ENCODE measurements at regions not wholly inside any gene's neighbourhood (a gene's known extent, or its start where the extent isn't known, plus 50 kb on each side); places are given as distances from the start of the nearest gene placed in this dataset.

DNA sequence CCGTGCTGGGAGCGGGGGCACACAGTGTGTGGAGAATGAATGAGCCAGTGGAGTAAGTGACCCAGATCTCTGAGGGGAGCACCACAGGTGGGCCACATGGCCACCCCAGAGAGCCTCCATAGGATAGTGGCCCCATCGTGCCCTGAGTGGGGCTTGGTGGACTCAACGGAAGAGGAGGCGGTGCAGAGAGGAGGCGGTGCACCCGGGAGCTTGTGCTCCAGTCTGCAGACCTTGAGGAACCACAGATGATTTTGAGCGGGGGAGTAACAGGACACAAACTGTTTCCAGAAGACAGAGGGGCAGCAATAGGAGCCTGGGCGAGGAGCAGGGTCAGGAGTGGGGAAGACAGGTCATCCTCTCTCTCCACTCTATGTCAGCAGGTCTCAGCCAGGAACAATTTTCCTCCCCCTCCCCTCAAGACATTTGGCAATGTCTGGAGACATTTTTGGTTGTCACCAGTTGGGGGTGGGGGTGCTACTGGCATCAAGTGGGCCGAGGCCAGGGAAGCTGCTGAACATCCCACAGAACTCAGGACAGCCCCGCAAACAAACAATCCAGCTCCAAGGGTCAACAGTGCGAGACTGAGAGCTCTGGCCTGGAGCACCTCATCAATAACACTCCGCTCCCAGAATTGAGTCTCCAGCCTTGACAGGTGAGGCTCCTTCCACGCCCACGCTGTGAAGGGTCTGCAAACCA, 182.2 kb downstream of the USP12 start:
- DNase-seq (ENCODE audit: low spot score) = no peak

DNA sequence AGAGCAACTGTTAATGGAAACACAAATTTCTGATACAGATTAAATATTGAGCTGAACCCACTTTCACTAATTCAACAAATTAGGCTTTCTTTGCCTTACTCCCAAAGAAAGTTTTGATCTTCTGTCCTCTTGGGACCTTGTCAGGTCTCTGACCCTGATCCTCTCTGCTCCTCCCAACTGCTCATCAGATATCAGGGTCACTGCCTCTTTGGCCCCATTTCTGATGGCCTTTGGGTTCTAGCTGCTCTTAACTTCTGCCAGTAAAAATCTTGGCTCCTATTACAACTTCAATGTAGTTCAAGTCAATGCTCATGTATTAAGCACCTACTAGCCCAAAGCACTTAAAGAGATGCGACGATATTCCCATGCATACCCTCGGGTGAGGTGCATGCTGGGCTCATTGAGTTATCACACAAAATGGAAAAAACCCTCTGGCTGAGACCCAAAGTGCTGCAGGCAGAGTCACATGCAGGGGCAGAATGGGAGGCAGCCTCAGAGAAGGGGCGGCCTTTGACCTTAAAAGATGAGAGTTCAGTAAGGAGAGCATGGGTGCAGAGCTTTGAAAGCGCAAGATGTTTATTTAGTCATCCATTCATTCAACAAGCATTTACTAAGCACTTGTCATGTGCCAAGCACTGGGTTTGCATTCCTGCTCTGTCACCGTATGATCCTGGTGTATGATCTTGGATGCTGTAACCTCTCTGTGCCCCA, 183.4 kb downstream of the USP12 start:
- no peak for DNase-seq (ENCODE audit: low spot score)

DNA sequence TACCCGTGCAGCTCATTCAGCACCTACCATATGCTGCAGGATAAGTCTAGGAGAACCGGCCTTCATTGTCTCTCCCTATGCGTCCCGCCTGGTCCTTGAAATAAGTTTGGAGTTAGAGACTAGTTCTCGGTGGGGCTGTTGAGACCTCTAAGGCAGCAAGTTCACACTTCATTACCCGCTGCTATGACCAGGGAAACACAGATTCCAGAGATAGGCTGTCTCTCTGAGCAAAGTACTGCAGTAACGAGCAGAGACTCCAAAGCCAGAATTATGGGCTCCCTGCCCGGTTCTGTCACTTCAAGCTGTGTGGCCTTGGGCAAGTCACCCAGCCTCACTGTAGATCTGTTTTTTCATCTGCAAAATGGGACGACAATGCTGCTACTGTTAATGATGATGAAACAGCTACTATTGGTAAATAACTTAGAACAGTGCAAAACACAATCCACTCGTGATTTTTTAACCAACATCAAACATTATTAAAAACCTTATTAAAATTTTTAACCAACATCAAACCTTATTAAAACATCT, 184.1 kb downstream of the USP12 start:
- no peak for DNase-seq (ENCODE audit: low spot score)

DNA sequence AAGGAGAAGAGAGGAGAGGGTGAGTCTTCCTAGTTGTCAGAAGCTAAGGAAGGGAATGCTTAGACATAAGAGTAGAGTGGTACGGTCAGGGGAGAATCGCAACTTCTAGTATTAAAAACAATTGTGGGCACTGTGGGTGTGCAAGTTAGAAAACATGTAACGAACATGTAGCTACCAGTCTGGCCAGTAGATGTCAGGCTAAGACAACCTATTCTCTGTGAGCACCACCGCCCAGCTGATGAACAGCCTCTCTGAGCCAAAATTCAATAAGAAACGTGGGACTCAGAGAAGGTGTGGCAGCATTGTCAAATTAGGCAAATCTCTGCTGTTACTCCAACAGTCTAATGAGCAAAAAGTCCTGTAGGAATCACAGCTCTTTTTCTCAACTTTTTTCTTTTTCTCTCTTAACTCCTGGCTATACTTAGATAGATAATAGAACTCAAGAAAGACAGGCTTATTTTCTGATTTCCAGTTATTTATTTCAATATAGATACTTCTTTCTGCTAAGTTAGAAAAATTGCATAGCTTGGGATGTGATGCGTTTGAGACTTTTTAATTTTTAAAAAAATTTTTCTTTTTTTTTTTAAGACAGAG, 186.2 kb downstream of the USP12 start:
- DNase-seq (ENCODE audit: low spot score) = peak; percentile 79

DNA sequence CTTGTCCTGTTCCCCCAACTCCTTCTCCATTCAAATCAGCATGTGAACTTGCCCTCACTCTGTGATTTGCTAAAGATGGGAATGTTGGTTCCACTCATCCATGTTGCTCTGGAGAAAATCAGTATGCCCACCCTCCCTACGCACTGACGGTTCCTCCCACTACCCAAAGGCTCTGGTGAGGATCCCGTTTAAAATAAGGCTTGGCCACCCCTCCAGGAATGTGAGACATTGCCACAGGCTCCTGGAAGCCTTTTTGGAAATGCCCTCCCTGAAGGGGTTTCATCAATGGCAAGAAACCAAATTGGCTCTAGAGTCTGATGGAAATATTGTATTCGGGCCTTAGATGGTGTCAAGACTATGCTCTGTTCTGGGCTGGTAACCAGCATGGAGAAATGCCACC, 187.3 kb downstream of the USP12 start:
- DNase-seq (ENCODE audit: low spot score) = no peak

DNA sequence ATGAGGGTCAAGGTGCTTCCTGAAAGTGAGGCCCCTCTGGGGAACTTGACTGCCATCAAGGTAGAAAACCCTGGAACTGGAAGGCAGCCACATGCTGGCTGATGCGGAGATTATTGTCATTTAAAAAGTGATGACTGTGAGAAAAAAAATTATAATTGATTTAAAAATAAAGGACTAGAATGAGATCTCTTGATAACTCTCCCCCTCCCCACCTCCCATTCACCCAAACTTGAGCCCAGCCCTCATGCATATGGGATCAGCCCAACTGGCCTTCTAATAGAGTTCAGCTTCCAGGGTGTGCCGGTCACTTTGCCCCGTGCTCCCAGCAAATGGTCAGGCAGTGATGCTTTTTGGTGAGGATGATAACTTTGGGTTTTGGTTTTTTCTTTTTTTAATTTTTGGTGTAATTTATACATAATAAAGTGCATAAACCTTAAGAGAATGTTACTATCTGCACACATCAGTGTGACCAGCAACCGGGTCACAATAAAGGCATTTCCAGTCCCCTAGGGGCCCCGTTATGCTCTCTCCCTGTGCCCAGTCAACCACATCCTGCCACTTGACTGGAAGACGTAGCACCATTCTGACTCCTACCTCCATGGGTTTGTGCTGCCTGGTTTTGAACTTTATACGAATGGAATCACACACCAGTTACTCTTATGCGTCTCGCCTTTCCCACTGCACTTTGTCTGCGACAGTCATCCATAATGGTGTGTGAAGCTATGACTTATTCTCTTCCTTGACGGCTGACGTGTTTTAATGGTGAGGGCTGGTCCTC, 187.9 kb downstream of the USP12 start:
- no peak for DNase-seq (ENCODE audit: low spot score)

DNA sequence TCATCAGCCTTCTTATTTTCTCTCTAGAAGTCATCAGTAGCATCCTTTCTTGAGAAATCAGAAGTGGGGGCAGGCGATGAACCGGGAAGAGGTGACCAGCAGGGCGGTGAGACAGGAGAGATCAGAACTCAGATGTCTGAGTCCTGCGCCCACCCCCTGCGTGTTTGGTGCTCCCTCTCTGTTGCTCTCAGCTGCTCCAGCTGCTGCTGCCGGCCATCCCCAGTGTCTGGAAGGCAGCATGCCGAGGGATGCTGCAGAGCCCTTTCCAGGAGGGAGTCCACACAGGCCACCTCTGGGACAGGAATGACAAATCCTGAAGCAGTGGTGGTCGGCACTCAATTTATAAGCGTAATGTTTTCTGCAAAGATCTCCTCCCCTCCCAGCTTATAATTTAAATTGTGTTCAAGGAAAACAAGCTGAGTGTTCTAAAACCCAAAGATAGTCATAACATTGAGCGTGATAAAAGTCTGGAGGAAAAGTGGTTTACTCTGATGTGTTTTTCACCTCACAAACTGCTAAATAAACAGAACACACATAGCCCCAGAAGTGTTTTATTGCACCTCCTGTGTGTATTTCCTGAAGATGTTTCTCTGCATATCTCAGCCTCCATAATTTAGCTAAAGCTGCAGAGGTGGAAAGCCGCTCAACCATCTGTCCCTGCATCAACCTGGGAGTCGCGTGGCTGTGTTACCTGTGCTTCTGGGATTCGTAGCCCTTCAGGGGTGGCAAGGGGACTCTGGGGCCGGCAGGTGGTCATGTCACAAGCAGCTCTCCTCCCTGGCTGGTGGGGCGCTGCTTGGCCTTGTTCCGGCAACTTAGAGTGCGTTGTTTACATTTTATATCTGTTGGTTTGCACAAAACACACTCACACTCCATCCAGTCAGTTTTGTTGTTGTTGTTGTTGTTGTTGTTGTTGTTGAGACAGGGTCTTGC, 191.2 kb downstream of the USP12 start:
- DNase-seq (ENCODE audit: low spot score) = no peak

DNA sequence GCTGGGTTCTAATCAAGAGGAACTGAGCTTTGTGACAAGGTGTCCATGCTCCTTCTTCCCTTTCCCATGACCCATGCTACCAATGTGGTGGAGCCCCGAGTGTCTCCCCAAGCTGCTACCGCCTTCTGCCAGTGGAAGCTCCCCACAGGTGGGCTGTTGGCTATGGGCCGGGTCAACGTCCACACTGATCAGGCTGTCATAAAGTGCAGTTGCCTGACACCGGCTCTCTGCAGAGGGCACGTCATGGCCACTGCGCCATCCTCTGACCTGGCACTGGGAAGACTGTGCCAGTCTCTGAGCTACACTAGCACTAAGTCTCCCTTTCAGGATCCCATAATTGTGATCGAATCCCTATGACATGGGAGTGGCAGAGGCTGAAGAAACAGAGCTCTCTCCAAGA, 192.3 kb downstream of the USP12 start:
- DNase-seq (ENCODE audit: low spot score) = no peak

DNA sequence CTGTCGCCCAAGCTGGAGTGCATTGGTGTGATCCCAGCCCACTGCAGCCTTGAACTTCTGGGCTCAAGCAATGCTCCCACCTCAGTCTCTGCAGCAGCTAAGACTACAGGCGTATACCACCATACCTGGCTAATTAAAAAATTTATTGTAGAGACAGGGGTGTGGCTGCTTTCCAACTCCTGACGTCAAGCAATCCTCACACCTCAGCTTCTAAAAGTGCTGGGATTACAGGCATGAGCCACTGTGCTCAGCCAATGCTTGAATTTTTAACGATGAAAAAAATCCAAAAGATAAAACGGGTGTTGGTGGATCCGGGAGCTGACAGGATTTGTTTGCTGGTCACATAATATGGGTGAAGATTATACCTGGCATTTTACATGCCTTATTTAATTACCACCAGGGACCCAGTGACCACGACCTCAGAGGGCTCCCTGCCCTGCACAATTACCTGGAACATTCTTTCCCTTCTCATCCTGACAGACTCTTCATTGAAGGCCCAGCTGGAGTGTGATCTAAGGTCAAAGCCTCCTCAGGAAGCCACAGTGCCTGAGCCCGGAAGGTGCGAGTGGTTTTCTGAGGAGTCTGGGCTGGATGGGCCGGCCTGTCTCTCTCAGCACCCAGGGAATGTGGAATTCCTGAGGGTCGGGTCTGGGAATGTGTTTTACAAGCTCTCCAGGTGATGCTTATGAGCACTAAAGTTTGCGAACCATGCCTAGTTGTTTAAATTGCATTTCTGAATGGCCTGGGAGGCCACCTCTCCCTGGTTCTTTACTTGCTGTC, 193.3 kb downstream of the USP12 start:
- peak; percentile 49 for DNase-seq (ENCODE audit: low spot score)

DNA sequence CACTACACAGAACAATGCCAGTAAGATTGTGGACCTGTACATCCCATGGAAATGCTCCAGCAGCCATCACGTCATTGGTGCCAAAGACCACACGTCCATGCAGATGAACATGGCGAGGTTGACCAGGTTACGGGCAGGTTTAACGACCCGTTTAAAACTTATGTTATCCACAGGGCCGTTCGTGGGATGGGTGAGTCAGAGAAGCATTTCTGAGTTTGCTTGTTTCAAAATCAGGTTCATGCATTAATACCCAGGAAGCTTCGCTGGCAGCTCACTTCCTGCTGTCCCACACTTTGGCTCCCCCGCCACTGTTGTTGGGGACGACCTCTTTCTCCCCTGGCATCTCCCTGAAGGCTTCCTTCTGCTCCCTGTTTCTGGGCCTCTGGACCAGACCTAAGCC, 194.1 kb downstream of the USP12 start:
- DNase-seq (ENCODE audit: low spot score) = no peak

DNA sequence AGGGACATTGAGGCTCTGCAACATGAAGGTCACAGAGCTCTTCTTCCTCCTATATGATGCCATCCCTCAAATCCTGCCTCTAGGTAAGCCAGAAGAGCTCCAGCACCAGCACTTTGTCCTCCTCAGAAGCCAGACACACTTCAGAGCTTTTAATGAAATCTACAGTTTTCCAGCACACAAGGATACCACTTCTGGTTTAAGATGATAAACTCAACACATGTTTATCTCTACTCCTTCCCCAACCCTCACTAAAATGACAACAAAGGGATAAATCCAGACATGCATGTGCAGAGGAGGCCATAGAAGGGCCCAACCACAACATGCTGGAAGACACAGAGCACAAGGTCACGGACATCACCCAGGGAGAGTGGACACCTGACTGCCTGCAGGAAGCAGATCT, 195.3 kb downstream of the USP12 start:
- DNase-seq (ENCODE audit: low spot score) = no peak

DNA sequence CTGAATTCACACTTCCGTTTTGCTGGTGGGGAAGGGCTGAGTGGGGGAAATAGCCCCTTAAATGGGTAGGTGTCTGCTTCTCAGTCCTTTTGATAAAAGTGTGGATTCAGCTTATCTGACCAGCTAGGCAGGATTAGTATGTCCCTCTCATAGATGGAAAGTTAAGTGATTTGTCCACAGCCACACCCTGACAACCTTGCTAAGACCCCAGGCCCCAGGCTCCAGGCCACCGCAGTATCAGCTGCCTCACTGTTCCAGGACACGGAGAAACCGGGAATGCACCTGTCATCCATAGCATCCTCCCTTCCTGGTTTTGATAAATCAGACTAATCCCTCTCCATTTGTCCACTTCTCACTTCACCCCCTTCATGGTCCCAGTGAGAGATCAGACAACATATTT, 197.7 kb downstream of the USP12 start:
- no peak for DNase-seq (ENCODE audit: low spot score)

DNA sequence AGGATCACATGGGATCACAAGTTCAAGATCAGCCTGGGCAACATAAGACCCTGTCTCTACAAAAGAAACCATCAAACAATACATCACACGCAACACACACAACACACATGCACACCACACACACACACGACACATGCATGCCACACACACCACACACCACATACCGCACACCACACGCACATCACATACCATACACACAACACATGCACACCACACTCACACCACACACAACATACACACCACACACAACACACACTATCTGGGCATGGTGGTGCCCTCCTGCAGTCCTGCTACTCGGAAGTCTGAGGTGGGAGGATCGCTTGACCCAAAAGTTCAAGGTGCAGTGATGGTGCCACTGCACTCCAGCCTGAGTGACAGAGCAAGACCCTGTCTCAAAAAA, 198.3 kb downstream of the USP12 start:
- no peak for DNase-seq (ENCODE audit: low spot score)

DNA sequence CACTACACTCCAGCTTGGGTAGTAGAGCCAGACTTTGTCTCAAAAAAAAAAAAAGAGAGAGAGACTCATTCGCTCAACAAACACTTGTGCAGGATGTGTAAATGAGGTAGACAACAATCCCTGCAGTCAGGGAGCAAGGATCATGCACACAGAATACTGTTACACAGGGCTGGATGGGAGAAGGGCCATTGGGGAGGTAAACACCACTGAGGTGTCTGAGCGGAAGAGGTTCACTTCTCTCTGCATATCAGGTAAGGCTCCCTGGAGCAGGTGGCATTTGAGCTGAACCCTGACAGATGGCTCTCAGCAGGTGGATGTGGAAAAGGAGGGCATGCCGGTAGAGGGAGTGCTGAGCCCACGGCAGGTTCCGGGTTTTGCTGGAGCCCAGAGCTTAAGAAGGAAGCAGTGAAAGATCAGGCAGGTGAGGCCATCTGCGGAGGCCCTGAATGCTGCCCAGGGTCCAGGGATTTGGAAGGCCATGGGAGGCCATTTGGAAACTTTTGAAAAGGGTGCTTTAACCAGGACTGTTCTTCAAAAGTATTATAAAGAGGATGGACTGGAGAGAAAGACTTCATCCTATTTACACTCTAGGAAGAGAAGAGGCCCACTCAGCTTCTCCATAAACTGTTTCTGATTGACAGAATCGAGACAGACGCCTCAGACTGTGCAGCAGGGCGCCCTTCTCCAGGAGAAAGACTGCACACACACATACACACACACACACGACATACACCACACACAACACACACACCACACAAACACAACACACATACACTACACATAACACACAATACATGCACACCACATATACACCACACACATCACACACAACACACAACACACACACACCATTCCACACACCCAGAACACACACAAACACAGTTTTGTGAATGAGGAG, 199.4 kb downstream of the USP12 start:
- peak; percentile 61 for DNase-seq (ENCODE audit: low spot score)

DNA sequence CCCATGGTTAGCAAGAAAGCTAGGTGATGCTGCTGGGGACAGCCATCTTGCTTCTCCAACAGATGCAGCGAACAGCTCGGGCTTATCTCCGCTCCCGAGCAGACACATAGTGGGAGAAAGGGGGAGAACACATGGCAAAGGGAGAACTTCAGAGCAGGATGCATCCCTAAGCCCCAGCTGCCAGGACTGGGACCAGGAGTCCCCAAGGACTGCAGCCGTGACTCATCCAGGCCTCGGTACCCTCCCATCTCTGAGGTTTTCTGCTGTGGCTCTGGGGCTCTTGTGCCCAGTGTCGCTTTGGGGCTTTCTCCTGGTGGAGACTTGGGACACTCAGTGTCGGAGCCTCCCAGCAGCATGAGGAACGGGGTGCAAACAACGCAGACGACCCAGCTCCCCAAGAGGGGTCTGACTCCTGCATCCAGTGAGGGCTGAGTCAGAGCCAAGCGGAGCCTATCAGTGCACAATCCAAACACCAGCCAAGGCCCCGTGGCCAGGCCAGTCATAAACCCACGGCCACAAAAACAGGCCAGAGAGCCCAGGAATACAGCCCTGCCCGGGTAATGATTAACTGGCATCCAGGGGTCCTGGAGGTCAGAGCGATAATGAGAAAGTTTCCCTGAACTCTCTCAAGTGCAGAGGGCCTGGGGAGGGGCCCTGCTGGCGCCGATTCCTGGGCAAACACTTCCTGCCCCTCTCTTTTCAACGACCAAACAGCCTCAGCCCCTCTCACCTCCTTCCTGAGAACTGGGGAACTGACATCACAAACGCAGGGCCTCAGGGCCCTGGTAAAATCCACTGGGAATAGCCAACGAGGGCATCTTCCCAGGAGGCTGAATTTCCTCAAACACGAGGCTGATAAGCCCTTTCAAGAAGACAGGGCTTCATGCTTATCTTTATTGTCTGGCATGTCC, 202.9 kb downstream of the USP12 start:
- DNase-seq (ENCODE audit: low spot score) = peak; percentile 81

DNA sequence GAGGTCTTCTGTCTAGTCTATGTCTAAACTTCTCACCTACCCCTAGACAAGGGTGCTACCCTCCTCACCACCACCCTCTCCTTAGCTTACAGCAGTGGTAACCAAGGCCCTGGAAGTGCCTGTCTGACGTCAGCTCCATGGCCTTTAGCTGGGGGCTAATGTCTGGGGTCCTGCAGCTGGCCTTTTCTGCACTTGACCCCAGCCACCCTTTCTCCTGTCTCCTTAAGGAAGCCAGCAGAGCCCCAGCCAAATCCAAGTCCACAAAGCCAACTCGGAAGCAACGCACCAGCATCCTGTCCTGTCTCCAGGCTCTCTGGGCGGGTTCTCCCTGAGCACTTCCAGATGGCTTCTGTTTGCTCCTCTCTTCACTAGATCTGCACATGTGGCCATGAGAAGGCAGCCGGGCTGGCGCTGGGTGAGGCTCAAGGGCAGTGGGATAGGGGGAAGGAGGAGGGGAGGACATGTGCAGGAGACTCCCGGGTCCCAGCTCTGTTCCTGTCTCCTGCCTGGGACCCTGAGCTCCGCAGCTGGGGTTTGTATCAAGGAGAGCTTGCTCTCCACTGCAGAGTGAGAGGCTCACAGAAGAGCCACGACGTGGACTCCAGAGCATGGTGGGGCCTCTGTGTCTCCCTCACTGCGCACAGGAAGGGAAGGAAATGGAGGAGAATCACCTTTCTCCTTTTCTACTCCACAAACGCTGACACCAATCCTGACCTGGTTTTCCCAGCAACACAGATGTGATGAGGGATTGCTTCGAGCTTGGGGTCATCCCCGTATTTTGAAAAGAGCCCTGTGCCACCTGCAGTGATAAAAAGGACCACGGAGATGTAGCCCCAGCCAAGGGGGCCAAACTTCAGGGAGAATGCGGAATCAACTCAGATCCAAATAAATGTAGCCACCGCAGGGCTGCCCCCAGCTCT, 204.2 kb downstream of the USP12 start:
- no peak for DNase-seq (ENCODE audit: low spot score)

DNA sequence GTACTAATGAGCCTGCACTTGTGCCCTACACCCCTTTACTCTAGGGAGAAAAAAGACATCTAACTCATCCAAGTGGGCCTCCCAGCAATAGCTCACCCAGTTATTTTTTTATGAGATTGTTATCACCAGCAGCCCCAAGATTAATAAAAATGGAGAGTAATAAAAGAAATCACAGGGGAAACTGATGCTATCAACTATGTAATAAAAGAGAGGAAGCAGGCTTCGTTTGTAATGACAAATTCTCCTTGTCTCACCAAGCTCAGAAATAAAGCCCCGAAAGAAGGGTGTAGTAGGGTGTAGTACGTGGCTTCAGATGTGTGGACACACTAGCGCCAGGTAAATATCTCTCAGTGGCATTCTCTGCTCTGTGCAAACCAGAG, 204.9 kb downstream of the USP12 start:
- DNase-seq (ENCODE audit: low spot score) = no peak
